Psoas muscle (tissue), 7 donors: ENCODE measurements at regions not wholly inside any gene's neighbourhood (a gene's known extent, or its start where the extent isn't known, plus 50 kb on each side); places are given as distances from the start of the nearest gene placed in this dataset.
A peak's percentile ranks its signal among the peaks of the same experiment; 100 is the strongest.

Source experiments
- ATAC-seq, 4 donors: fragments of 200-7000 bp; cut with Tn5 transposase; one replicate each; pipeline ENCODE4 v1.9.1; 2020; ENCODE audit warnings: moderate library complexity in 3 of 4, mild to moderate bottlenecking in 2 of 4
- DNase-seq, 2 donors: peaks; one replicate each; pipeline ENCODE4 v3.0.0-alpha.2; 2020
- H3K27ac ChIP-seq: fragments of 200-600 bp; one replicate; pipeline ENCODE4 v1.8.0; 2022
- H3K27me3 ChIP-seq, 3 donors: fragments of 200-600 bp in 1 of 3; one replicate each; pipeline versions ENCODE4 v1.6.1 to v1.8.0; 2013 to 2022; ENCODE audit warnings: low read length in 2 of 3, mild to moderate bottlenecking in 2 of 3, moderate library complexity in 1 of 3; ENCODE audit not compliant: insufficient read depth in 3 of 3
- H3K36me3 ChIP-seq, 2 donors: fragments of 200-600 bp in 1 of 2; one replicate each; pipeline versions ENCODE4 v1.6.1 to v1.8.0; 2013 to 2022; ENCODE audit warnings: low read depth in 1 of 2, mild to moderate bottlenecking in 1 of 2, moderate library complexity in 1 of 2; ENCODE audit not compliant: insufficient read depth in 1 of 2
- H3K4me1 ChIP-seq: fragments of 200-600 bp; one replicate; pipeline ENCODE4 v1.8.0; 2022
- H3K4me3 ChIP-seq: fragments of 200-600 bp; one replicate; pipeline ENCODE4 v1.8.0; 2022; ENCODE audit warnings: mild to moderate bottlenecking
- H3K9me3 ChIP-seq: fragments of 200-600 bp; one replicate; pipeline ENCODE4 v1.8.0; 2022
- CTCF ChIP-seq: fragments of 200-600 bp; IDR thresholded peaks from one replicate; pipeline ENCODE4 v1.8.0; 2022; ENCODE audit warnings: antibody characterized with exemption
- WGBS, 3 donors: extraction: QIAGEN DNeasy Blood & Tissue Kit; methylation state at CpG; one replicate each; pipeline versions ENCODE4 v1.1.6 to v1.1.7; 2013; 5-methylcytosine and 5-hydroxymethylcytosine counted together
- intact Hi-C, 2 donors: fragments of 100-400 bp; cut with DNase I; formaldehyde crosslinking; loops; one replicate each; pipeline versions ENCODE4 v1.11.0 to v1.14.2; 2022
- donor health status: healthy with polysubstance abuse.
- donor health status: DM: no; HTN: no; CAD: no; lungs with moderate emphysema.
- donor health status: Bipolar disorder and iron deficiency.
- donor health status: healthy.
- donor health status: DM: yes; HTN: yes; CAD: no.
- donor health status: DM: no; HTN: no; CAD: no.
- donor health status: DM: yes; HTN: yes; CAD: no.

GRCh38 chr2:239756031-239756789 is 268.9 kb downstream of the NDUFA10 start:
- DNase-seq (no peak), ATAC-seq (no peak)
- Histone ChIP-seq H3K36me3 (no peaks in the 10 kb centered on the region), H3K4me1 (no peaks in the 10 kb centered on the region), H3K4me3 (no peak overlapping the region), H3K9me3 (no peaks in the 10 kb centered on the region), H3K27me3 (no peaks in the 10 kb centered on the region), H3K27ac (no peak overlapping the region)
- TF ChIP-seq CTCF = no peak
- 52 to 64% (median 53%) methylated on average over 10 of the region's 10 CpGs for WGBS, 3 donors
- intact Hi-C loops = no loop called here

DNA sequence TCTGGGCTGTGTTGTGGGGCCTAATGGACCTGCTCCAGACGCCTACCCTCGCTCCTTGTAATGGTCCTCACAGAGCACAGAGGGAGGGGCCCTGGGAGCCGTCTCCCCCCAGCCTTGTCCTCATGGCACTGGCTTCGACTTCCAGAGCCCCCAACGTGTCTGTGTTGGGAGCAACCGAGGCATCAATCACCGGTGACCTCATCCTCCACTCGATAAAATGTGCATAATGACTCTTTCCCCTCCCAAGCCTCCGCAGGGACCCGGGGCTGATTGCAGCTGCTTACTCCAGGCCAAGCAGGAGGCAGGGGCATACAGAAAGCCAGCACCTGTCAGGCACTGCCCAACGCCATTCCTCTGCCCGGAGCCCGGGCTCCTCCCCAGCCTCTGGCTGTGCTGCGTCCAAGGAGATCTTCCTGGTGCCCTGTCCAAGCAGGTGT is 271.7 kb downstream of the NDUFA10 start:
- intact Hi-C loops = no loop called here
- no peaks in the 10 kb centered on the region for H3K4me1 ChIP-seq
- no peaks in the 10 kb centered on the region for H3K36me3 ChIP-seq
- WGBS, 3 donors = 42 to 62% (median 50%) methylated on average over 14 of the region's 14 CpGs
- no peak overlapping the region for H3K4me3 ChIP-seq
- TF ChIP-seq CTCF = no peak
- ATAC-seq = peak in 2 of 4 donors; percentile 50 to 51
- no peaks in the 10 kb centered on the region for H3K27me3 ChIP-seq
- H3K9me3 ChIP-seq = no peaks in the 10 kb centered on the region
- no peak overlapping the region for H3K27ac ChIP-seq
- DNase-seq = no peak

- H3K36me3 ChIP-seq = no peaks in the 10 kb centered on the region
- no peaks in the 10 kb centered on the region for H3K27me3 ChIP-seq
- H3K4me3 ChIP-seq = no peak overlapping the region
- H3K27ac ChIP-seq = no peak overlapping the region
- WGBS, 3 donors = 83 to 88% (median 85%) methylated on average over 13 of the region's 13 CpGs
- TF ChIP-seq CTCF = no peak
- ATAC-seq (no peak), DNase-seq (no peak)
- H3K9me3 ChIP-seq = no peaks in the 10 kb centered on the region
- H3K4me1 ChIP-seq = no peaks in the 10 kb centered on the region
- intact Hi-C loops = no loop called here
These were observed 272.2 kb downstream of the NDUFA10 start for GRCh38 chr2:239752951-239753350.

GRCh38 chr2:239751679-239752355 is 273.3 kb downstream of the NDUFA10 start:
- ATAC-seq = no peak
- H3K9me3 ChIP-seq = no peaks in the 10 kb centered on the region
- no peak for TF ChIP-seq CTCF
- H3K4me3 ChIP-seq = no peak overlapping the region
- DNase-seq = peak in 1 of 2 donors; percentile 64
- no peaks in the 10 kb centered on the region for H3K36me3 ChIP-seq
- no peak overlapping the region for H3K27ac ChIP-seq
- H3K4me1 ChIP-seq = no peaks in the 10 kb centered on the region
- 32 to 44% (median 35%) methylated on average over 23 to 24 of the region's 24 CpGs for WGBS, 3 donors
- H3K27me3 ChIP-seq = no peaks in the 10 kb centered on the region
- intact Hi-C loops = no loop called here
